IMR-90 (cell line): ENCODE measurements at regions not wholly inside any gene's neighbourhood (a gene's known extent, or its start where the extent isn't known, plus 50 kb on each side); places are given as distances from the start of the nearest gene placed in this dataset.
A peak's percentile ranks its signal among the peaks of the same experiment; 100 is the strongest.

Experiments used
- ATAC-seq: fragments of 200-7000 bp; cut with Tn5 transposase; 2 replicates; pipeline ENCODE4 v1.9.1; 2020; ENCODE audit warnings: low read depth, mild to moderate bottlenecking, moderate library complexity
- BruUV-seq: library from RNA; stranded (reverse); fragments of 400-500 nt; replicated peaks from 2 replicates; lab custom pipeline; 2021; lab: Mats Ljungman, UMichigan
- CTCF ChIA-PET: fragments of 300-600 bp; formaldehyde crosslinking; extraction: SDS; loops from one replicate; lab custom pipeline; 2021; ENCODE audit warnings: antibody characterized with exemption; lab: Yijun Ruan, JAX
- POLR2A ChIA-PET: fragments of 300-600 bp; sonication (Branson Sonifier 250); formaldehyde crosslinking; loops from one replicate; lab custom pipeline; 2022; ENCODE audit warnings: antibody characterized with exemption; ENCODE audit not compliant: unreplicated experiment; lab: Charles Lee
- DNase-seq: peaks from one replicate; pipeline ENCODE4 v3.0.0; 2013
- H2AFZ ChIP-seq: replicated peaks from 2 replicates; pipeline ENCODE3; 2013; ENCODE audit warnings: low read length, mild to moderate bottlenecking; ENCODE audit not compliant: poor library complexity
- H2AK5ac ChIP-seq: 2 replicates; pipeline ENCODE4 v1.6.1; 2013; ENCODE audit warnings: low read depth, low read length, inconsistent platforms
- H2AK9ac ChIP-seq: replicated peaks from 2 replicates; pipeline ENCODE3; 2013; ENCODE audit warnings: mild to moderate bottlenecking, low read depth, low read length, moderate library complexity; ENCODE audit not compliant: poor library complexity
- H2BK120ac ChIP-seq: 2 replicates; pipeline ENCODE4 v1.6.1; 2013; ENCODE audit warnings: low read depth, low read length, inconsistent platforms
- H2BK15ac ChIP-seq: 3 replicates; pipeline ENCODE4 v1.6.1; 2013; ENCODE audit warnings: low read depth, low read length, inconsistent platforms
- H2BK20ac ChIP-seq: 2 replicates; pipeline ENCODE4 v1.6.1; 2013; ENCODE audit warnings: low read depth, mild to moderate bottlenecking, inconsistent platforms, low read length, moderate library complexity
- H2BK5ac ChIP-seq: 2 replicates; pipeline ENCODE4 v1.6.1; 2013; ENCODE audit warnings: mild to moderate bottlenecking, low read depth, low read length, inconsistent platforms; ENCODE audit not compliant: poor library complexity, severe bottlenecking
- H3K14ac ChIP-seq: replicated peaks from 2 replicates; pipeline ENCODE4 v1.6.1; 2013; ENCODE audit warnings: low read depth, low read length, inconsistent platforms
- H3K18ac ChIP-seq: 2 replicates; pipeline ENCODE4 v1.6.1; 2013; ENCODE audit warnings: low read depth, low read length, control low read depth
- H3K23ac ChIP-seq: 2 replicates; pipeline ENCODE4 v1.6.1; 2013; ENCODE audit warnings: low read depth, low read length, inconsistent platforms
- H3K27ac ChIP-seq: 2 replicates; pipeline ENCODE4 v1.5.1; 2013; ENCODE audit warnings: mild to moderate bottlenecking, control low read depth, low read length; ENCODE audit not compliant: insufficient read depth
- H3K27me3 ChIP-seq: 2 replicates; pipeline ENCODE4 v1.6.1; 2013; ENCODE audit warnings: low read length; ENCODE audit not compliant: control insufficient read depth, insufficient read depth
- H3K36me3 ChIP-seq: 2 replicates; pipeline ENCODE4 v1.6.1; 2013; ENCODE audit warnings: low read length, mixed read lengths; ENCODE audit not compliant: control insufficient read depth, insufficient read depth
- H3K4ac ChIP-seq: 2 replicates; pipeline ENCODE4 v1.6.1; 2013; ENCODE audit warnings: low read depth, low read length, inconsistent platforms
- H3K4me1 ChIP-seq: 2 replicates; pipeline ENCODE4 v1.6.1; 2013; ENCODE audit warnings: low read length, mixed read lengths; ENCODE audit not compliant: control insufficient read depth, insufficient read depth
- H3K4me2 ChIP-seq: 2 replicates; pipeline ENCODE4 v1.6.1; 2013; ENCODE audit warnings: low read depth, mild to moderate bottlenecking, control low read depth, low read length, moderate library complexity
- H3K4me3 ChIP-seq: 2 replicates; pipeline ENCODE4 v1.5.1; 2013; ENCODE audit warnings: low read depth, mild to moderate bottlenecking, control low read depth, low read length, moderate library complexity; ENCODE audit not compliant: insufficient read depth
- H3K56ac ChIP-seq: 2 replicates; pipeline ENCODE4 v1.6.1; 2013; ENCODE audit warnings: low read length, inconsistent platforms; ENCODE audit not compliant: insufficient read depth; ENCODE audit errors: extremely low read depth
- H3K79me1 ChIP-seq, 2 experiments: 2 replicates each; pipeline ENCODE4 v1.6.1; 2013; ENCODE audit warnings: low read length in 2 of 2, inconsistent platforms in 1 of 2, low read depth in 1 of 2
- H3K9ac ChIP-seq: 2 replicates; pipeline ENCODE4 v1.6.1; 2013; ENCODE audit warnings: low read depth, low read length, control low read depth
- H3K9me1 ChIP-seq: 2 replicates; pipeline ENCODE4 v1.6.1; 2013; ENCODE audit warnings: low read length, inconsistent platforms; ENCODE audit not compliant: insufficient read depth
- H3K9me3 ChIP-seq: 2 replicates; pipeline ENCODE4 v1.6.1; 2013; ENCODE audit warnings: low read length; ENCODE audit not compliant: control insufficient read depth, insufficient read depth
- H4K20me1 ChIP-seq: 2 replicates; pipeline ENCODE4 v1.6.1; 2013; ENCODE audit warnings: low read length, inconsistent platforms; ENCODE audit not compliant: insufficient read depth
- H4K5ac ChIP-seq: 2 replicates; pipeline ENCODE4 v1.6.1; 2013; ENCODE audit warnings: mild to moderate bottlenecking, low read depth, low read length, control low read depth
- H4K8ac ChIP-seq, 2 experiments: 2 replicates each; pipeline ENCODE4 v1.6.1; 2013; ENCODE audit warnings: low read depth in 2 of 2, low read length in 2 of 2, control low read depth in 1 of 2, inconsistent platforms in 1 of 2
- H4K91ac ChIP-seq: 2 replicates; pipeline ENCODE4 v1.6.1; 2013; ENCODE audit warnings: low read depth, low read length, inconsistent platforms; ENCODE audit not compliant: insufficient read depth
- BHLHE40 ChIP-seq: fragments of 150-350 bp; IDR thresholded peaks from 2 replicates; pipeline ENCODE4 v1.6.1; 2016; ENCODE audit warnings: mild to moderate bottlenecking, low read depth, low read length
- CEBPB ChIP-seq: IDR thresholded peaks from 2 replicates; pipeline ENCODE4 v1.6.1; 2012; ENCODE audit warnings: low read depth, low read length, improper control_type of control experiment
- CHD1 ChIP-seq: IDR thresholded peaks from 2 replicates; pipeline ENCODE4 v1.6.1; 2012; ENCODE audit warnings: low read depth, low read length, improper control_type of control experiment
- ELK1 ChIP-seq: fragments of 150-350 bp; IDR thresholded peaks from 2 replicates; pipeline ENCODE4 v1.6.1; 2016; ENCODE audit warnings: low read depth, mild to moderate bottlenecking, low read length, moderate library complexity, borderline replicate concordance
- FOS ChIP-seq: fragments of 150-350 bp; IDR thresholded peaks from 2 replicates; pipeline ENCODE4 v1.6.1; 2016; ENCODE audit warnings: low read depth, low read length
- MAFK ChIP-seq: IDR thresholded peaks from 2 replicates; pipeline ENCODE4 v1.6.1; 2012; ENCODE audit warnings: low read depth, low read length, improper control_type of control experiment
- MAZ ChIP-seq: IDR thresholded peaks from 2 replicates; pipeline ENCODE4 v1.6.1; 2012; ENCODE audit warnings: low read depth, mild to moderate bottlenecking, low read length, improper control_type of control experiment, moderate library complexity, borderline replicate concordance
- MXI1 ChIP-seq: IDR thresholded peaks from 2 replicates; pipeline ENCODE4 v1.6.1; 2012; ENCODE audit warnings: low read depth, mild to moderate bottlenecking, low read length, moderate library complexity, borderline replicate concordance
- NFE2L2 ChIP-seq: fragments of 150-350 bp; IDR thresholded peaks from 2 replicates; pipeline ENCODE4 v1.6.1; 2016; ENCODE audit warnings: low read depth, mild to moderate bottlenecking, low read length
- POLR2A ChIP-seq: IDR thresholded peaks from 2 replicates; pipeline ENCODE4 v1.6.1; 2012; ENCODE audit warnings: mild to moderate bottlenecking, low read depth, low read length
- RAD21 ChIP-seq: IDR thresholded peaks from 2 replicates; pipeline ENCODE4 v1.6.1; 2012; ENCODE audit warnings: low read length, improper control_type of control experiment
- RCOR1 ChIP-seq: IDR thresholded peaks from 2 replicates; pipeline ENCODE4 v1.6.1; 2012; ENCODE audit warnings: mild to moderate bottlenecking, low read length, improper control_type of control experiment; ENCODE audit not compliant: insufficient replicate concordance
- RFX5 ChIP-seq: IDR thresholded peaks from 2 replicates; pipeline ENCODE4 v1.8.0; 2012; ENCODE audit warnings: low read depth, mild to moderate bottlenecking, low read length, moderate library complexity
- SMC3 ChIP-seq: fragments of 150-350 bp; IDR thresholded peaks from 2 replicates; pipeline ENCODE4 v1.6.1; 2016; ENCODE audit warnings: low read depth, mild to moderate bottlenecking, antibody characterized with exemption, low read length, moderate library complexity
- USF2 ChIP-seq: fragments of 150-350 bp; IDR thresholded peaks from 2 replicates; pipeline ENCODE4 v1.6.1; 2017; ENCODE audit warnings: mild to moderate bottlenecking, antibody characterized with exemption, low read length, low read depth
- WGBS, 2 experiments: methylation state at CpG; one replicate each; pipeline versions ENCODE4 v1.1.5 to v1.1.7; 2013; ENCODE audit warnings: missing lambda C conversion rate in 2 of 2; ENCODE audit not compliant: insufficient read length in 1 of 2; ENCODE audit errors: extremely low coverage in 2 of 2; 5-methylcytosine and 5-hydroxymethylcytosine counted together
- dilution Hi-C: fragments of 300-500 bp; cut with HindIII; formaldehyde crosslinking; loops from one replicate; pipeline ENCODE4 v1.14.3; 2018; ENCODE audit warnings: low sequenced_read_pairs; ENCODE audit not compliant: unreplicated experiment
- in situ Hi-C: fragments of 300-500 bp; cut with MboI; formaldehyde crosslinking; loops from 3 replicates; pipeline ENCODE4 v1.14.3; 2019; ENCODE audit warnings: low sequenced_read_pairs, inconsistent platforms, mixed read lengths
- intact Hi-C: fragments of 100-400 bp; cut with micrococcal nuclease; formaldehyde crosslinking; loops from 2 replicates; pipeline ENCODE4 v1.10.0; 2022

- Histone ChIP-seq H3K56ac (peak overlapping the region; percentile 98), H3K9ac (peak overlapping the region; percentile 77), H3K9me1 (peaks cover 4% of the 10 kb centered on the region), H3K79me1 (0 out of 4 replicates have a peak, but pooled peaks cover 0 to 4% of the 10 kb centered on the region in 2 experiments), H3K23ac (peak overlapping the region; percentile 97), H3K4me3 (no peak overlapping the region), H3K18ac (peak overlapping the region; percentile 99), H2AFZ (peak overlapping the region; percentile 59), H4K8ac (peak overlapping the region; percentile 91 to 98), H3K14ac (peak overlapping the region; percentile 77), H3K4me1 (peaks cover 11% of the 10 kb centered on the region), H2AK9ac (peak overlapping the region; percentile 18), H4K5ac (peak overlapping the region; percentile 99), H3K36me3 (no peaks in the 10 kb centered on the region), H3K27ac (peak overlapping the region; percentile 100), H2BK120ac (peak overlapping the region; percentile 98), H3K9me3 (no peaks in the 10 kb centered on the region), H3K27me3 (no peaks in the 10 kb centered on the region), H2AK5ac (peak overlapping the region; percentile 83), H4K91ac (peak overlapping the region; percentile 99), H3K4ac (peak overlapping the region; percentile 100), H3K4me2 (peak overlapping the region; percentile 62), H2BK5ac (peak overlapping the region; percentile 99), H4K20me1 (no peaks in the 10 kb centered on the region), H2BK20ac (peak overlapping the region; percentile 100), H2BK15ac (peak overlapping the region; percentile 94)
- in situ Hi-C loops, result no loop called here
- ChIA-PET POLR2A (no interaction called here), CTCF (interaction anchor here (0.6 to 1.0 kb wide), 5 partner anchors 25 to 1269 kb away, joined by 3 to 6 read pairs (median 3); no protein-coding TSS in a partner anchor)
- dilution Hi-C loops, result no loop called here
- peak; percentile 83 for ATAC-seq
- DNase-seq, result peak; percentile 98
- intact Hi-C loops, result loop anchor here (1.0 to 5.0 kb wide), 4 partner anchors 11 to 349 kb away; no protein-coding TSS in a partner anchor
- TSS peak; percentile 92 for BruUV-seq
- WGBS, 2 experiments, result 10% methylated on average over 2 of the region's 7 CpGs; no CpG with 5 or more reads in 1 of the 2 experiments
- TF ChIP-seq CEBPB, result peak; percentile 91
- TF ChIP-seq ELK1, result no peak
- peak; percentile 6 for TF ChIP-seq RCOR1
- no peak for TF ChIP-seq USF2
- no peak for TF ChIP-seq MAFK
- no peak for TF ChIP-seq CHD1
- TF ChIP-seq RAD21, result peak; percentile 26; the same call in 1 of the 2 replicates
- TF ChIP-seq SMC3, result 0 out of 2 replicates have a peak, but pooled peaks have one; percentile 10
- peak; percentile 18; the same call in 1 of the 2 replicates for TF ChIP-seq BHLHE40
- TF ChIP-seq NFE2L2, result peak; percentile 39; the same call in 1 of the 2 replicates
- TF ChIP-seq FOS, result peak; percentile 86
- no peak for TF ChIP-seq MXI1
- no peak for TF ChIP-seq RFX5
- no peak for TF ChIP-seq POLR2A
- TF ChIP-seq MAZ, result peak; percentile 56; the same call in 1 of the 2 replicates
These were observed 831.6 kb downstream of the KCNA4 start for GRCh38 chr11:29184939-29185890.
